ENCODE measurements at regions not wholly inside any gene's neighbourhood (a gene's known extent, or its start where the extent isn't known, plus 50 kb on each side); places are given as distances from the start of the nearest gene placed in this dataset.

DNA sequence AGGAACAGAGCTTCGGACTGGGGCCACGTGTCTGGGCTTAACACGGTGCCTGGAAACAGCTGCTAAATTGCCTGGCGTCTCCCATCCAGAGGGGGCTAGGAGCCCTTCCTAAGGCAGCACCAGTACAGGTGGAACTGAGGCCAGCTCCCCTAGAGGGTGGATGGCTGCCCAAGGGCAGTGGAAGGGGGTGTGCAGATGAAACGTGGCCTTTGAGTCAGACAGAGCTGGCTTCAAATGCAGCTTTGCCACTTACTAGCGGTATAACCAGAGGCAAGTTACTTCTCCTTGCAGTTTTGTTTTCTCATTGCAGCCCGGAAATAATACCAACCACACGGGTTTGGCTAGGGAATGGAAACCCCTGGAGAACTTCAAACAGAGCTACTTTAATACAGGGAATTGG is 59.3 kb upstream of the SLC24A4 start:
- Histone ChIP-seq H3K27ac (ENCODE audit: low read depth, low read length, poor library complexity, severe bottlenecking) (no peak overlapping the region), H3K27me3 (replicated peaks; ENCODE audit: insufficient read depth, low read depth, low read length, poor library complexity) (no peaks in the 10 kb centered on the region), H3K4me1 (ENCODE audit: insufficient read depth, low read length, poor library complexity, severe bottlenecking) (no peaks in the 10 kb centered on the region), H3K36me3 (ENCODE audit: insufficient read depth, low read length, poor library complexity, severe bottlenecking) (no peaks in the 10 kb centered on the region), H3K9me3 (ENCODE audit: low read depth, low read length, poor library complexity, severe bottlenecking) (no peaks in the 10 kb centered on the region), H3K4me3 (ENCODE audit: low read depth, low read length, poor library complexity, severe bottlenecking) (no peak overlapping the region)
- CTCF ChIA-PET = no interaction called here
- BruUV-seq (replicated peaks) = no TSS peak
- intact Hi-C loops (cut with micrococcal nuclease; ENCODE audit: unreplicated experiment) = no loop called here
- no peak for TF ChIP-seq CTCF (conservative IDR thresholded peaks at IDR 0.05; ENCODE audit: low read depth, low read length)
- DNase-seq (ENCODE audit: low spot score) = no peak
- POLR2A ChIA-PET (ENCODE audit: low non-redundant PET) = no interaction called here

DNA sequence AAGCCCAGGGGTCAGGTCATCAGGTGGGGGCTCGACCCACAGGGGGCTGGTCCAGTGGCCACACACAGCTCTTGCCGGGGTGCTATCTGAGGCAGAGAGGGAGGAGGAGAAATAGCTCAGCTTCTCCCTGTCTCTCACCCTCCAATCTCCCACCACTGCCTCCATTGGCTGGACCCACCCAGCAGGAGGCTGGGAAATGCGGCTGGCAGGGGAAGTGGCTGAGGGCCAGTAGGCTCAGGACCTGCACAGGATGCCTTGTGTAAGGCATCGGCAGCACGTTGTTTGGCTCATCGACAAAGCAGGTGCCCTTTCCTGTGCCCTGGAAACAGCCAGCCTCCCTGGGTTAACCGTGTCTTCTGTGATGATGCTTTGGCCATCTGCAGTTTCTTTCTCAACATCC is 58.8 kb upstream of the SLC24A4 start:
- BruUV-seq (replicated peaks) = no TSS peak
- H3K36me3 ChIP-seq (ENCODE audit: insufficient read depth, low read length, poor library complexity, severe bottlenecking) = no peaks in the 10 kb centered on the region
- no peaks in the 10 kb centered on the region for H3K4me1 ChIP-seq (ENCODE audit: insufficient read depth, low read length, poor library complexity, severe bottlenecking)
- CTCF ChIA-PET = no interaction called here
- H3K27me3 ChIP-seq (replicated peaks; ENCODE audit: insufficient read depth, low read depth, low read length, poor library complexity) = no peaks in the 10 kb centered on the region
- no peak for DNase-seq (ENCODE audit: low spot score)
- H3K9me3 ChIP-seq (ENCODE audit: low read depth, low read length, poor library complexity, severe bottlenecking) = no peaks in the 10 kb centered on the region
- H3K4me3 ChIP-seq (ENCODE audit: low read depth, low read length, poor library complexity, severe bottlenecking) = no peak overlapping the region
- no peak for TF ChIP-seq CTCF (conservative IDR thresholded peaks at IDR 0.05; ENCODE audit: low read depth, low read length)
- no peak for TF ChIP-seq EZH2 (IDR thresholded peaks at IDR 0.05; ENCODE audit: borderline replicate concordance, low read depth, low read length, poor library complexity, severe bottlenecking)
- intact Hi-C loops (cut with micrococcal nuclease; ENCODE audit: unreplicated experiment) = no loop called here
- POLR2A ChIA-PET (ENCODE audit: low non-redundant PET) = no interaction called here
- no peak overlapping the region for H3K27ac ChIP-seq (ENCODE audit: low read depth, low read length, poor library complexity, severe bottlenecking)

GRCh38 chr14:92266216-92266615 is 56.7 kb upstream of the SLC24A4 start:
- intact Hi-C loops (cut with micrococcal nuclease; ENCODE audit: unreplicated experiment) = no loop called here
- POLR2A ChIA-PET (ENCODE audit: low non-redundant PET) = no interaction called here
- no TSS peak for BruUV-seq (replicated peaks)
- Histone ChIP-seq H3K4me3 (ENCODE audit: low read depth, low read length, poor library complexity, severe bottlenecking) (no peak overlapping the region), H3K4me1 (ENCODE audit: insufficient read depth, low read length, poor library complexity, severe bottlenecking) (no peaks in the 10 kb centered on the region), H3K9me3 (ENCODE audit: low read depth, low read length, poor library complexity, severe bottlenecking) (no peaks in the 10 kb centered on the region), H3K36me3 (ENCODE audit: insufficient read depth, low read length, poor library complexity, severe bottlenecking) (no peaks in the 10 kb centered on the region), H3K27ac (ENCODE audit: low read depth, low read length, poor library complexity, severe bottlenecking) (no peak overlapping the region), H3K27me3 (replicated peaks; ENCODE audit: insufficient read depth, low read depth, low read length, poor library complexity) (peaks cover 8% of the 10 kb centered on the region)
- DNase-seq (ENCODE audit: low spot score) = no peak
- CTCF ChIA-PET = no interaction called here
- TF ChIP-seq EZH2 (IDR thresholded peaks at IDR 0.05; ENCODE audit: borderline replicate concordance, low read depth, low read length, poor library complexity, severe bottlenecking) (no peak), CTCF (conservative IDR thresholded peaks at IDR 0.05; ENCODE audit: low read depth, low read length) (no peak)
